ENCODE measurements at regions not wholly inside any gene's neighbourhood (a gene's known extent, or its start where the extent isn't known, plus 50 kb on each side); places are given as distances from the start of the nearest gene placed in this dataset.

DNA sequence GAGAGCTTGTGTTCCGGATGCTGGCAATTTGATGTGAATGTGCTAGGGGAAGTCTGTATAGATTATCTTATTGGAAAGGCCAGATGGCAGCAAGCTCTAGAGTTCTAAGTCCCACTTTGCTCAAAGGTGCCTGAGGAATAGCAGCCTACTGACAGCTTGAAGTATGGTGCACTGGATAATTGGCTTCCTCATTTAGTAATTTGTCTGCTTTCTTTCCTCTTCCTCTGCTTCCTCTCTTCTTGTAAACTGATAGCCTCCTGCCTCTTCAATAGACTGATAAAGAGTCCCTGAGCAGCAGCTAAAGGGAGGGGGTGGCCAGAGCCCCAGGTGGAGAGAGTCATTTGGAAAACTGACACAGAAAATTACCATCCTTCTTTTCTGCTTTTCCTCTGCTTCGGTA, 177.3 kb downstream of the FGF1 start:
- DNase-seq, result no peak

DNA sequence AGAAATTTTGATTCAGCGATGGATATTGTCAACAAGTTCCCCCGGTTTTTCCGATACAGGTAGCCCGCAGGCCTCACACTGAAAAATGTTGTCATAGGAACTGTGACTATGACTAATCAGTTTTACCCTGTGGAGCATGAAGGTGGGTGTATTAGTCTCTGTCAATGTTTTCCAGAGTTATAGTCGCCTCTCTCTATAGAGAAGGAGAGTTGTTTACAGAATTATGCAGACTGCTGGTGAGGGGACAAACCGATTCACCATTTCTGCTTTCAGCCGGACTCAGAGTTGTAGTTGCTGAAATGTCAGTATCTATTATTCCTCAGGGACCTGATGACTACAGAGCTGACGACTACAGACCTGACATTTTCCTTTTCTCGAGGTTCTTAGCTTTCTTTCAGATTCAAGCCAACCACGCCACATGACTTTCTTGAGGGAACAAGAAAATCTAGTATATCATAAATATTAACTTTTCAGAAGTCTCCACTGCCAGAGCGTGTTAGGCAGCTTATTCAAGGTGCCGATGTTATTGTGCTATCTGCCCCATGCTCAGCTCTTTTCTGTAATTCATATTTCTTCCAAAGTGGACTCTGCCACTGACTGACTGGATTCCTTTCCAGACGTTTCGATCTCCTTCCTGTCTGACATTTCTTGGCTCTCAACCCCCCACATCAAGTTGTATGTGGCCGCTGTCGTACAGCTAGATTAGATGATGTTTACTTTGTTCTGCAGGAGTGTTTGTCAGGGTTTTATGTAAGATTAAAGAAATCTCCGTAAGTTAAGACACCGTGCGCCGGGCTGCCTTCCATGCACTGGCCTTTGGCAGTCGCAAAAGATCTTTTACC, 178.1 kb downstream of the FGF1 start:
- peak in 1 of 51 donors; percentile 45 for DNase-seq

DNA sequence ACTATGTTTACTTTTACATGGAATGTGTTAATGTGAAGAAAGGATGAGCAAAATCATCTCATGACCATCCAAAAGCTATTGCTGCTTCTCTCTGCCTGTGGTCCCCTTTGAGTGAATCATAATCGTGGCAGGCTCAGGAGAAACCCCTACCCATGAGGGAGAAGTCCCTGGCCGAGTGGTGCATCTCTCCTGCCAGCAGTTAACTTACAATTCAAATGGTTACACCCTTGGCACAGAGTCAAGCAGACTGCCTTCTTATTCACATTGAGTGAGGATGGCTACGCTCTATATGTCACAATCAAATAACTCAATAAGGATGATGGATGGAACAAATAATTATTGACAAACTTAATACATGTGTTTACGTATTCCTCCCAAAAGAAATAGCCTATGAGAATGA, 179.1 kb downstream of the FGF1 start:
- no peak for DNase-seq

DNA sequence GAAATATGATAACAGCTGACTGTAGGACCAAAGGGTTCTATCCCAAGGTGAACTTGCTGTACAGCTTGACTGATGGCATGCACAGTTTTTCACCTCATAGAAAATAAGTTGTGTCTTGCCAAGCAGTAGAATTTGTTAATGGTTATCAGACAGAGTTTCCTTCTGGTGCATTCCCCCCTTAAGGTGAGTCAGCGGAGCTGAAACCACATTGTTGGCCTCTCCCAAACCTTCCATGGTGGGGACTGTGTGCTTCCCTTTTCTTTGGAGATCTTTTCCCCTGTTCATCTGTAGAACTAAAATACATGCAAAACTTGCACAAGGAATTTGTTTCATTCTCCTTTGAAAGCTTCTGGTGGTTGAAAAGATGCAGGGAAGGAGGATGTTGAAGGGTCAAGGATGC, 179.8 kb downstream of the FGF1 start:
- no peak for DNase-seq

DNA sequence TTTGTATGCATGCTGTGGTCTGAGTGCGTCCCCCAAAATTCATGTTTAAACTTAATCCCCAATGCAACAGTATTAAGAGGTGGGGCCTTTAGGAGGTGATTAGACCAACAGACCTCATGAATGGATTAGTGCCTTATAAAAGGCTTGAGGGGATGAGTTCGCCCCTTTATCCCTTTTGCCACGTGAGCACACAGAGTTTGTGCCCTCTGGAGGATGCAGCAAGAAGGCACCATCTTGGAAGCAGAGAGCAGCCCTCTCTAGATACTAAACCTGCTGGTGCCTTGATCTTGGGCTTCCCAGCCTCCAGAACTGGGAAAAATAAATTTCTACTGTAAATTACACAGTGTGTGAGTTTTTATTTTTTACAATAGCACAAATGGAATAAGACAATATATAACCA, 177.1 kb upstream of the SPRY4 start:
- DNase-seq, result no peak

DNA sequence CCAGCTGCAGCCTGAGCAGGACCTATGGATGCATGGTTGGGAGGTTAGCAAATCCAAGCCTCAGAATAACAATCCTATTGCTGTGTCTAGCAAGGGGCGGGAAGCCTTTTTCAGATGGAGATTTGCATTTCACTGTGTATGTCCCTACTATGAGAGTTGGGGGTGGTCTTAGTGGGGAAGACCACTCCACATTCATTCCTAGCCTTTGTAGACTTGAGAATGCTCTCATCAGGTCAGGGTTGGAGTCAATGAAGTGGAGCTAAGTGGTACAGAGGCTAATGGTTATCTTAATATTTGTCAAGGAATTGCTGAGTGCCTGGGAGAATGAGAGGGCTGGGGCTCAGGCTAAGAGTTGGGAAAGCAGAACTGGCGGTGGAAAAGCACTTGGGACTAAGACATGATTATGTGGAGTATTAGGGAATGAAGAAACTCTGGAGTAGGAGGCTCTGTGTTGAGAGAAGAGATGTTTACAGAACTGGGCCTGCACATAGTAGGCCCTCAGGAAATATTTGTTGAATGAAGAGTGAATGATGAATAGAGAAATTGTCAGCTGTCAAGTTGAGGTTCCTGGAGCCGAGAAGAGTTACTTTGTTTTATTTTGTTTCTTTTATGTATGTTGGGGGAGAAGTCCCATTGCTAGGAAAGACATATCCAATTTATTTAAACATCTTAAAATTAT, 175.5 kb upstream of the SPRY4 start:
- DNase-seq, result no peak

DNA sequence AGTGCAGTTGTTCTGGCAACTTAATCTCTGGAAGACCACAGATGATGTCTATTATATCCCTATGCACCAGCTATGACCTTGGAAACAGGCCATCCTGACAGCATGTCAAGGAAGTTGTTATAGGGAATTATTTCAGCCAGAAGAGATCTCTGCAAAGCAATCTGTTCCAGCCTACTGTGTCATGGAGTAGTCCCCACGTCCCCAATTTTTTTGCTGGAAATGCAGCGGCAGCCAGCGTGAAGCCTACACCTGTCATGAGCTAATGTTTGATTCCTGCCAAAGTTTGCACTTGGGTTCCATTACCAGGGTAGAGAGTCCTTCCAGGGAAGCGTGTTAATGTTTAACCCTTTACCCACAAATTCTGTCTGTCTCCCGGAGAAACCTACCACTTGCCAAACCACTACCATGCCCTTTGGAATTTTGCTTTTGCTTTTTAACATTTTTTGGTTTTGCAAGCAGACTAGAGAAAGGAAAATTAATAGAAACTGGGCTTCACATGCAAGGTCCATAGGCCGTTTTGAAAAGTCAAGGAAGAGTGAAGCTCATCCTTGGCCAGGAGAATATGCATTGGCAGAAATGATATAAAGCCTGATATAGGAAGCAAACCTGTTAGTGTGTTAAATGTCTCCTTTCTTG, 174.9 kb upstream of the SPRY4 start:
- no peak for DNase-seq

DNA sequence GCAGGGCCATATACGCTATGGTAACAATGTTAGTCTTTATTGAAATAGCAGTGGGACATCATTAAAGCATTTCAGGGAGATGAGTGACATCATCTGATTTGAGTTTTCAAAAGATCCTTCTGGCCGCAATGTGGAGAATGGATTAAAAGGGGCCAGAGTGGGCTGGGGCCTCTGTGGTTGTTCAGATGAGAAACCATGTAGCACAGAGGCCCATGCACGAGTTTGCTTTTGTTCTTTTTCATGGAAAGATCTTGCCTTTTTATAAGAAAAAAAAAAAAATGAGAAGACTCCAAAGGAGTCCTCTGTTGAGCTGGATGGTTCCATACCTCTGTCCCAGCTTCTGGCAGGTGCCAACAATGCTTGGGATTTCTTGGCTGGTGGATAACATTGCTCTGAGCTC, 173.5 kb upstream of the SPRY4 start:
- DNase-seq, result no peak

DNA sequence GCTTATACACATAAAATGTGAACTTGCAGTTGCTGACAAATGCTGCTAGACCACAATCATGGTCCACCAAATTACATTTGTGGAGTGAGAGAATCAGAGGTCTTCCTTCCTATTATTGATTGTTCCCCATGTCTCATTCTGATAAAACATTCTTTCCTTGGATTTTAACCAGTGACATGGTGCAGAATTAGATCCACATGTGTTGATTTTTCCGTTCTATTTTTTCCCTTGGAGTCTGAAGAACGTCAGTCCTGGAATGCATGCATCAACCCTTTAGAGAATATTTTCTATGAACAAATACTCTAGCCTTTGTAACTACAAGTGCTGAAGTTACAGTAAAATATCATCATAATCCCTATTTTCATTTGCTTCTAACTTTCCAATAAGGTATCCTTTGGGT, 170.7 kb upstream of the SPRY4 start:
- no peak for DNase-seq

DNA sequence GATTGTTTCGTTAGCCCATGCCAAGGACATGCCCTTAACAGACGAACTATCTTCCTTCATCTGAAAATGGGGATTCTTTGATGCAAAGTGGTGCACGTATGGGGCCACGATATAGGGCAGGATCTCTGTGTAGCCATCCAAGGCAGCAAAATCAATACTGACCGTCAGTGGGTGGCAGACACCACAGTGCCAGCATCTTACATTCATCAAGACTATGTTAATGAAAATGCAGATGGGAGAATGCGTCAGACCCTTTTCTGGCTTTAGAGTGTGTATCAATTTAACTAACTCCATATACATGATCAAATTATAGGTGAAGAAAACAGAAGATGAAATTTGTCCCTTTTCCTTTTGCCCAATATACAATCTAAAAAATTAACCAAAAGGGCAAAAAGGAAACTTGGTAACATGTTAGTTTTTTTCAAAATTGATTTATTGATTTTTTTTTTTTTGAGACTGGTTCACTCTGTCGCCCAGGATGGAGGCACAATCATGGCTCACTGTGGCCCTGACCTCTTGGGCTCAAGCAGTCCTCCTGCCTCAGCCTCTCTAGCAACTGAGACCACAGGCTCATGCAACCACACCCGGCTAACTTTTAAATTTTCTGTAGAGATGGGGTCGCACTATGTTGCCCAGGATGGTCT, 169.2 kb upstream of the SPRY4 start:
- DNase-seq, result no peak

DNA sequence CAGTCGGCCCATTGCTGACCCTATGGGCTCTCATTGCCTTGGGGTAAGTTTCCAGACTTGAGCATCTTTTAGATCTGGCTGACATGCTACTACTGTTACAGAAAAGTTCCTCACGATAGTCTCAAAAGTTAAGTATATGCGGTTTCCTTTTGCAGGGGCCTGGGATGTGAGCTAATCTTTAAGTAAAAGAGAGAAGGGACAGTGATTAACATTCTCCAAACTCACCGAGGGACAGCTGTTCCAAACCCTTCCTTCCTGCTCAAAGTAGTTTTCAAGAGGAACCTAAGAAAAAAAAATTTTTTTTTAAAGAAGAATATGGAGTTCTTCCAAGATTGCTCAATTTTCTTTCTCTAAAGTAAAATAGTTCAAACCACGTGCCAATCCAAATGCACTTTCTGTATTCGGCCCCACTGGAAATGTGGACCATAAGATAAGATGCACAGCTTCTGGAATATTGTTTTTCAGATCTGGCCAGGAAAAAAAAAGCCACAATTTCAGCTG, 168.0 kb upstream of the SPRY4 start:
- DNase-seq, result no peak

DNA sequence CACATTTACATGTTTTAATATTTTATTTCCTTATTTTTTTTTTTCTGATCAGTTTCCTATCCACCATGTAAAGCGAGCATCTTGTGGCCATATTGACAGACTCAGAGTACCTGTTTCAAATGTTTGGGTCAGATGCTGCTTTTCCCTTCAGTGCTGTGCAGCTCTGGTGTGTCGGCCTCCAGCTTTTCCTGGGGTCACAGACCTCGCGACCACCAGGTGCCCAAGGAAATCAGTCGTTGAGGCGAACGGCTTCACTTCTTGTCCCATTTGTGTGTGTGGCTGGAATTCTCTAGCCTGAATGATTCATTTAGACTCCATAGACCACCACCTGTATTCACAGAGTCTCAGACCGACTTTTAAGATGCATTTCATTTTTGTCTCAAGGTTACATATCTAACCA, 166.9 kb upstream of the SPRY4 start:
- DNase-seq, result no peak

DNA sequence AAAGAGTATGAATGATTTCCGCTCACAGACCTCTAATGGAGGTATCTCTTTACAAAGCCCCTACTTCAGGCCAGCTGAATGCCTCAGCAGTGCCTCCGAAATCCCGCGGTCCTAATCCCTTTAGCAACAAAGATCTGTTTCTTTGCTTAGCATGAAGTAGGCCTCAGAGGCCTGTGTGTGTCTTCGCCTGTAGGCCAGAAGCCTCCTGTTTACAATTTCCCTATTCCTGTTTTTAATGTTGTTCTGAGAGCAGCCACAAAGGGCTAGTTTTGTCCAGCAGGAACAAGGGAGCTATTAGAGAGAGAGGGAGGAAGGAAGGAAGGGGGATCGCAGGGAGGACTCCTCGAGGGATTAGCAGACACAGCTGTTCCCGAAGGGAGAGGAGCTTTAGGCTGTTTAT, 166.4 kb upstream of the SPRY4 start:
- peak in 19 of 51 donors; percentile 2 to 56 (median 20) for DNase-seq

DNA sequence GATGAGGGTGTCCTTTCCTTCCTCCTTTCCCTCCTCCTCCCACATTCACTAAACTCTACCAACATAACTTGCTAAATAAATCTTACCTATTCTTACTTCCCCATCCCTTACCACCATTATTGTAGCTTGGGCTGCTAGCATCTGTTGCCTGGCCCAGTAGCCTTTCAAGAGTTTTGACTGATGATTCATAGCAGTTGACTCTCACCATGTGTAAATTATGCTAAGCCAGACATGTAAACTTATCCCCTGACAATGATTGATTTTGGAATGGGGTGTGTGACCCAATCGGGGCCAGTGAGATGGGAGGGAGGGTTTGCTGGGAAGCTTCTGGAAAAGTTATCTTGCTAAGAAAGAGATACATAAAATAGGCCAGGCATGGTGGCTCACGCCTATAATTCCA, 161.8 kb upstream of the SPRY4 start:
- no peak for DNase-seq

DNA sequence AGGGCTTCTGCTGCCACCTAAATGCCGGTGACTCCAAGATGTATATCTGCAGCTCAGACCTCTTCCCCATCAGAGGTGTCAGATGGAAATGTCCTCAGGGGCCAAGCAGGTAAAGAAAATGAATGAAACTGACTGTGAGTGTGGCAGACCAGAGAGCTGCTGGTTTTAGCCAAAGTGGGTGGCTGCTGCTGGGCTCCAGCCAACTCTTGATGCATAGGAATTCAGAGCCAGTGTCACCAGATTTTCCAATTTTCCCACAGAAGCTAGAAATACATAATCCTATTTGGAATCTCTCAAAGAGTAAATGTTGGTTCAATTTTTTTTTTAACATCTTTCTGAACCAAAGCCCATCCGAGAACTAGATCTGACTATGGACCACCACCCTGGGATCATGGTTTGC, 161.2 kb upstream of the SPRY4 start:
- DNase-seq, result no peak

DNA sequence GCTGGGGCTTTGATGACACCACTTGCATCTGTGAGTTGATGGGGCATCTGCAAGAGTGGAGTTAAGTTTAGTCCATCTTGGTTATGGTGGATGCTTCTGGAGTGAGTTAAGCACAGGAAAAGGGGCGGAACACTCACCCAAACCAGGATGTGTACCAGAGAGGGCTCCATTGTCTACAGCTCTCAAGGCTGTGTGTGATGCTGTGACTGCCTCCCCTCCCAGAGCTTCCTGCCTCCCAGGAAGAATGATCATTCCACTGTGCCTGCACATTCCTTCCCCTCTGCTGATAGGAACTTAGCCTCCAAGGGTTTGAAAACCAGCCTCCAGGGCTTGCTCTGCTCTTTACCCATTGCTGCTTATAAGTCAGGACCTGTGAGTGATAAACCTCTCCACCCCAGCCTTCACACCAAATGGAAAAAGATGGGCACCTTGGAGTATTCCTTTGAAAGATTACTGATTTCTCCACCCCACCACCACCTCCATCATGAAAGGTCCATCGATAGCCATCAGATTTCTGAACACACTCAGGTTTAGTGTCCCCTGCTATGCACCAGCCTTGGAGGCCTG, 160.1 kb upstream of the SPRY4 start:
- DNase-seq, result no peak

DNA sequence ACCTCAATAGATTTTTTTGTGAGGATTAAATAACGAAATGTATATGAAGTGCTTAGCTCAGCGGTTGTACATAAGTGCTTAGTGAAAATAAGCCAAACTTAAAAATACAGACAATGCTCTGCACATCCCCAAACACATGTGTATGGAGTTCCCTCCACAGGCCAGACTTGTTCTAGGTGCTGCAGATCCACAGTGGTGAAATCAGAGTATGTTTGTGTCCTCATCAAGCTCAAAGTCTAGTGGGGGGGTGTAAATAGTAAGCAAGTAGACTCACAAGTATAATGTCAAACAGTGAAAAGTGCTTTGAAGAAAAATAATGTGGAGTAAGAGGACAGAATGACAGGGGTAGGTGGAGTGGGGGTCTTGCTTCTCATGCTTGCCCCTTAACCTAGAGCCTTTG, 157.4 kb upstream of the SPRY4 start:
- DNase-seq, result no peak

DNA sequence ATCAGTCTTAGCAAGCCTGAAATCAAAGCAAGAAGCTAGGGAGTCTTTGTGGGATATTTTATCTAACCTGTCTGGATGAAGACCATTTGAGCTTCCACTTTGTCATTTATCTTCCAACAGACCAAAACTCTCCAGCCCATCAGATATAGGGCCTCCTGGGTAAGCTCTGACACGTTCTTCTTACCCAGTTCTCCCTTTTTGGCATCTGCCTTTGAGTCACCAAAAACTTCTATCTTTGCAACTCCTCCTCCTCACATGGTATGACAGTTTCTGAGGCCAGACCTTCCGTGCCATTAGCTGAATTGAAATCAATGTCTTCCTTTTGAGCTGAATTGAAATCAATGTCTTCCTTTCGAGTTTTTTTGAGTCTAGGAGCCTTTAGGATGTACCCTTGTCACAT, 156.6 kb upstream of the SPRY4 start:
- no peak for DNase-seq

DNA sequence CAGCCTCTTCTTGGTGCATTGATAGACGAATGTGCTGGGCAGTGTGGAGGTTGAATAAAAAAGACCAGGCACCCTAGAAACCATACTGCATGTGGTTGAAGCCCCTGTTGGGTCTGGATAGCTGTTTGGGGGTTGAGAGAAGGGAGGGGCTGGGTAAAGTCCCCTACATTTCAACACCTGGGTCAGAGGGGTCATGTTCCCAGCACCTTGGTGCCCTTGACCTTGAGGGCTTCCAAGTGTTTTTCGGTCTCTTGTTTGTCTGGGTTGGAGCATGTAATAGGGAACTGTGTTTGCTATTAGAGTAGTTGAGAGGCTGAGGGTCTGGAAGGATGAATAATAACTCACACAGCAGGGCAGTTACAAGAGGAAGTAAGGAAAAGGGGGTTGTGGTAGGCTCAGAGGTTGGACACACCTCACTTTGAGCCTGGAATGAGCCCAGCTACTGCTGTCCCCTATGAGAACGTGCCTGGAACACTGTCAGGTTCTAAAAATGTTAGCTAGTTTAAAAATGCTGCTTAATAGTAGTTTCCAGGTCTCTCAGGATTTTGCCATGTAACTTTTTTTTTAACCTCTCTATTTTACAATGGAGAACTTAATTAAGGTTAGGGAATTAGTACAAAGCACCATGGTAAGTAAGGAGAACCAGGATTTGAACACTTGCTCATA, 155.2 kb upstream of the SPRY4 start:
- DNase-seq, result no peak

DNA sequence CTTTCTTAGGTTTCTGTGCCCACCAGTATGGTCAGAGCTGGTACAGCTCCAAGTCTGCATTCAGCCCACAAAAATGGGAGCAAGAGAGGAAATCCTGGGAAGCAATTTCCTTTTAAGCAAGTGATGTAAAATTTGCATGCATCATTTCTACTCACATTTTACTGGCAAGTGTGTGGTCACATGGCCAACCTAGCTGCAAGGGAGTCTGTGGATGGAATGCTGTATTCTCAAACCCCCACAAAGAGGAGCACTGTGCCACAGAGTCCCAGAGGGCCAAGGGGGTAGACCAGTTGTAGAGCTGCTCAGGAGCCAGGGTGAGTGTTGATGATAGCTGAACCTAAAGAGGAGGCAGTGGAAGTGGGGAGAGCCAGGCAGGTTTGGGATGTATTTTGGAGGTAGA, 154.3 kb upstream of the SPRY4 start:
- DNase-seq, result no peak

DNA sequence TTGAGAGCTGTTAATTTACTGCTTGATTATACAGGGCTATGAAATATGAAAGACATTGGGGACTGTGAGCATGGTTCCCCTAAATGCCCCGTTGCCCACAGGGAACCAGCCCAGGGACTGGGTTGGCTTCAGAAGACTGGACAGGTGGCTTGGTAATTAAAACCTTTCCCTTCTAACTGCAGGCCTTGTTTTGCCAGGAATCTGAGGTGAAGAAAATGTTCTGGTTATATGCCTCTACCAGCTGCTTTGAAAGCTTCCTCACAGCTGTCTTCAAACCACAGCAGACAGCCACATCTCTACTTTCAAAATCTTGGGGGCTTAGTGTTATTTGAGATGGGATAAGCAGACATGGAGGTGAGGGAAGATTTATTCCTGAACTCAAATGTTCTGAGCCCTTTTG, 153.3 kb upstream of the SPRY4 start:
- no peak for DNase-seq
